ENCODE measurements at regions not wholly inside any gene's neighbourhood (a gene's known extent, or its start where the extent isn't known, plus 50 kb on each side); places are given as distances from the start of the nearest gene placed in this dataset.

GRCh38 chr11:71326328-71326940 is 74.1 kb upstream of the SHANK2 start:
- TF ChIP-seq POLR2A (IDR thresholded peaks at IDR 0.05) = no peak
- TF ChIP-seq CTCF (IDR thresholded peaks at IDR 0.05) = no peak
- TF ChIP-seq POLR2AphosphoS5 (IDR thresholded peaks at IDR 0.05) = no peak
- no peak for TF ChIP-seq EP300 (IDR thresholded peaks at IDR 0.05)

Measured in upper lobe of left lung (tissue), 4 donors.